ENCODE measurements at regions not wholly inside any gene's neighbourhood (a gene's known extent, or its start where the extent isn't known, plus 50 kb on each side); places are given as distances from the start of the nearest gene placed in this dataset.

GRCh38 chr17:30594223-30594952, 117.2 kb downstream of the GOSR1 start:
- no peak for TF ChIP-seq CTCF (IDR thresholded peaks at IDR 0.05)
- no peak for TF ChIP-seq POLR2A (IDR thresholded peaks at IDR 0.05)
